ENCODE measurements at regions not wholly inside any gene's neighbourhood (a gene's known extent, or its start where the extent isn't known, plus 50 kb on each side); places are given as distances from the start of the nearest gene placed in this dataset.
"Not testable (repeated sequence)": the region's sequence is repeated elsewhere in the genome, so short reads cannot be mapped to it uniquely, and the experiment has no call there.

DNA sequence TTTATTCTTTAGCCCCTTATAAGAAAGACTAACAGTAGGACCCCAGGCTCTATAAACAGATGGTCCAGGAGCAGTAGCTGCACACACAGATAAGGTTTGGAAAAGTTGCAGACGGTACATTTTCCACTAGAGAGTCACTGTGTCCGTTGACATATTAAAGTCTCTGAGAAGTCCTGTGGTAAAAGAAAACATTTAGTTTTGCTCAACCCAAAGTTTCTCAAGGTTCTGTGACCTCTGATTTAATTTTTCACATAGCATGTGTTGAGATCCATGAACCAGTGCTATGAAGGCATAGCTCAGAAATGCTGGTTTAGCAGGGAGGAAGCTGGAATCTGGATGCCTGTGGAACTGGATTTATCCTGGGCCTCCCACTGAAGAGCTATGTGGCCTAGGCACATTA is 62.7 kb upstream of the RASEF start:
- H3K4me3 ChIP-seq (ENCODE audit: control insufficient read depth, low read depth, low read length): no peak overlapping the region
- no peak for DNase-seq (ENCODE audit: low read depth)
- TF ChIP-seq, protein P1, sequence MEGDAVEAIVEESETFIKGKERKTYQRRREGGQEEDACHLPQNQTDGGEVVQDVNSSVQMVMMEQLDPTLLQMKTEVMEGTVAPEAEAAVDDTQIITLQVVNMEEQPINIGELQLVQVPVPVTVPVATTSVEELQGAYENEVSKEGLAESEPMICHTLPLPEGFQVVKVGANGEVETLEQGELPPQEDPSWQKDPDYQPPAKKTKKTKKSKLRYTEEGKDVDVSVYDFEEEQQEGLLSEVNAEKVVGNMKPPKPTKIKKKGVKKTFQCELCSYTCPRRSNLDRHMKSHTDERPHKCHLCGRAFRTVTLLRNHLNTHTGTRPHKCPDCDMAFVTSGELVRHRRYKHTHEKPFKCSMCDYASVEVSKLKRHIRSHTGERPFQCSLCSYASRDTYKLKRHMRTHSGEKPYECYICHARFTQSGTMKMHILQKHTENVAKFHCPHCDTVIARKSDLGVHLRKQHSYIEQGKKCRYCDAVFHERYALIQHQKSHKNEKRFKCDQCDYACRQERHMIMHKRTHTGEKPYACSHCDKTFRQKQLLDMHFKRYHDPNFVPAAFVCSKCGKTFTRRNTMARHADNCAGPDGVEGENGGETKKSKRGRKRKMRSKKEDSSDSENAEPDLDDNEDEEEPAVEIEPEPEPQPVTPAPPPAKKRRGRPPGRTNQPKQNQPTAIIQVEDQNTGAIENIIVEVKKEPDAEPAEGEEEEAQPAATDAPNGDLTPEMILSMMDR (conservative IDR thresholded peaks at IDR 0.05; ENCODE audit: control insufficient read depth, insufficient read depth, low read depth, low read length): no peak

DNA sequence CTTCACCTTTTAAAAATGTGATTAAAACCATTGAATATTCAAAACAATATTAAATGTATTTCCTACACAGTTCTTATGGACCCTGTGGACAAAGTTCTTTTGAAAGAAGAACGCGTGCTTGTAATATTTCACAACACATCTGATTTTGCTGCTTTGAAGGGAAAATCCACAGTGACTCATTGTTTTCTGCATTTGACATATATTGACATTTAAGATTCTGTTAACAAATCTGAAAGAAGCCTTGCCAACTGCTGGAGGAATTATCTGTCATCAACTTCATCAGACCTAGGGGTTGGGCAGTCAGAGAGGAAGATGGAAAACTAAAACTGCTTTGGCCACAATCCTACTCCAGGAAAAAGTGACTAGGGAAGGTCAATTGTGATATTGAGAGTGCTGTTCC is 56.9 kb upstream of the RASEF start:
- no peak overlapping the region for H3K4me3 ChIP-seq (ENCODE audit: control insufficient read depth, low read depth, low read length)
- no peak for DNase-seq (ENCODE audit: low read depth)
- TF ChIP-seq, protein P1 (conservative IDR thresholded peaks at IDR 0.05; ENCODE audit: control insufficient read depth, insufficient read depth, low read depth, low read length): no peak

DNA sequence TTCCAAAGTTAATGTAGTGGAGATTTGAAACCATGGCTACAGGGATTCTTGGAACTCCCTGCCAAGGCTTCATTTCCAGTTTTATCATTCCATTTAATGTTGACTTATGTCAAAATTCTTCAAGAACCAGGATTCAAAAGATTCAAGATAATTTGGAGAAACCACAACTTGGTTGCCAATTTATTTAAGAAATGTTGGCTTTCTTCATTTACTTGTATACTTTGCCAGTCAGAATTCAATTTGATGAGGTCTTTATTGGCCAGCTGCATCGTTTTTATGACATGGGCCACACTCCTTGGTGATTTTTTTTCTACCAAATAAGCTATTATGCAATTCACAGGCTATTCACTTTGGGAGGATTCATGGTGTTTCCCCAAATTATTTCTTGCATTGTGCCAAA is 53.1 kb upstream of the RASEF start:
- TF ChIP-seq, protein P1 (conservative IDR thresholded peaks at IDR 0.05; ENCODE audit: control insufficient read depth, insufficient read depth, low read depth, low read length): no peak
- H3K4me3 ChIP-seq (ENCODE audit: control insufficient read depth, low read depth, low read length): no peak overlapping the region
- no peak for DNase-seq (ENCODE audit: low read depth)

DNA sequence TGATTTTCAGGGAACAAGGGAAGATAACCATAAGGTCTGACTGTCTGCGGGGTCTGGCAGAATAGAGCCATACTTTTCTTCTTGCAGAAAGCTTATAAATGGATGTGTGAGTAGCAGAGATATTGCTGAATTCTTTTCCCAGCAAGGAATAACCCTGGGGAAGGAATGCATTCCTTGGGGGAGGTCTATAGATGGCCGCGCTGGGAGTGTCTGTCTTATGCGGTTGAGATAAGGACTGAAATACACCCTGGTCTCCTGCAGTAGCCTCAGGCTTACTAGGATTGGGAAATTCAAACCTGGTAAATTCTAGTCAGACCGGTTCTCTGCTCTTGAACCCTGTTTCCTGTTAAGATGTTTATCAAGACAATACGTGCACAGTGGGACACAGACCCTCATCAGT is 50.5 kb upstream of the RASEF start:
- not testable (repeated sequence) for DNase-seq (ENCODE audit: low read depth); H3K4me3 ChIP-seq (ENCODE audit: control insufficient read depth, low read depth, low read length)

Measured in fibroblast of mammary gland (primary cell).